Uterus (tissue), 2 donors: ENCODE measurements at regions not wholly inside any gene's neighbourhood (a gene's known extent, or its start where the extent isn't known, plus 50 kb on each side); places are given as distances from the start of the nearest gene placed in this dataset.
"Not testable (repeated sequence)": the region's sequence is repeated elsewhere in the genome, so short reads cannot be mapped to it uniquely, and the experiment has no call there.

Experiments
- CTCF ChIP-seq, 4 experiments: fragments of 200-600 bp in 2 of 4; fragments of 450-650 bp in 2 of 4; sonication (generic) in 2 of 4; IDR thresholded peaks; one replicate each; pipeline ENCODE4 v1.5.1; 2016 to 2019; ENCODE audit warnings: antibody characterized with exemption in 4 of 4, mild to moderate bottlenecking in 2 of 4, moderate library complexity in 1 of 4
- POLR2A ChIP-seq, 2 donors: fragments of 450-650 bp; IDR thresholded peaks; one replicate each; pipeline ENCODE4 v1.6.1; 2016; ENCODE audit warnings: antibody characterized with exemption in 2 of 2, mild to moderate bottlenecking in 1 of 2, moderate library complexity in 1 of 2

- TF ChIP-seq CTCF, POLR2A (IDR thresholded peaks at IDR 0.05): not testable (repeated sequence)
These were observed 59.9 kb upstream of the ME3 start for GRCh38 chr11:86732286-86732685.
